GM18907 (cell line): ENCODE measurements at regions not wholly inside any gene's neighbourhood (a gene's known extent, or its start where the extent isn't known, plus 50 kb on each side); places are given as distances from the start of the nearest gene placed in this dataset.

Source experiments
- ATAC-seq: cut with Tn5 transposase; IDR thresholded peaks from one replicate; pipeline ENCODE4 v1.9.1; 2021; ENCODE audit warnings: mild to moderate bottlenecking, moderate library complexity; ENCODE audit not compliant: unreplicated experiment

- ATAC-seq: no peak
Observed at GRCh38 chr4:3364634-3365314, 72.0 kb downstream of the RGS12 start.

- ATAC-seq: no peak
Observed at GRCh38 chr4:3365326-3365725, 72.5 kb downstream of the RGS12 start.

GRCh38 chr4:3365871-3366842 lies 73.3 kb downstream of the RGS12 start:
- no peak for ATAC-seq

GRCh38 chr4:3366893-3367775 lies 74.3 kb downstream of the RGS12 start:
- ATAC-seq: no peak

GRCh38 chr4:3367866-3368265 lies 73.9 kb upstream of the HGFAC start:
- ATAC-seq: no peak

GRCh38 chr4:3368334-3368733 lies 73.4 kb upstream of the HGFAC start:
- ATAC-seq: no peak

GRCh38 chr4:3368841-3369760 lies 72.7 kb upstream of the HGFAC start:
- ATAC-seq: no peak

GRCh38 chr4:3369781-3370674 lies 71.7 kb upstream of the HGFAC start:
- ATAC-seq: no peak

GRCh38 chr4:3371033-3372001 lies 70.5 kb upstream of the HGFAC start:
- no peak for ATAC-seq

- no peak for ATAC-seq
Observed at GRCh38 chr4:3372264-3372932, 69.4 kb upstream of the HGFAC start.

- no peak for ATAC-seq
Observed at GRCh38 chr4:3372933-3373465, 68.8 kb upstream of the HGFAC start.

GRCh38 chr4:3373468-3373867 lies 68.3 kb upstream of the HGFAC start:
- no peak for ATAC-seq

GRCh38 chr4:3374011-3374645 lies 67.6 kb upstream of the HGFAC start:
- ATAC-seq: no peak

- no peak for ATAC-seq
Observed at GRCh38 chr4:3374667-3375066, 67.1 kb upstream of the HGFAC start.

GRCh38 chr4:3375688-3376087 lies 66.1 kb upstream of the HGFAC start:
- ATAC-seq: no peak

- no peak for ATAC-seq
Observed at GRCh38 chr4:3376266-3376665, 65.5 kb upstream of the HGFAC start.

- no peak for ATAC-seq
Observed at GRCh38 chr4:3377557-3377956, 64.2 kb upstream of the HGFAC start.
